ENCODE measurements at regions not wholly inside any gene's neighbourhood (a gene's known extent, or its start where the extent isn't known, plus 50 kb on each side); places are given as distances from the start of the nearest gene placed in this dataset.
A peak's percentile ranks its signal among the peaks of the same experiment; 100 is the strongest.

DNA sequence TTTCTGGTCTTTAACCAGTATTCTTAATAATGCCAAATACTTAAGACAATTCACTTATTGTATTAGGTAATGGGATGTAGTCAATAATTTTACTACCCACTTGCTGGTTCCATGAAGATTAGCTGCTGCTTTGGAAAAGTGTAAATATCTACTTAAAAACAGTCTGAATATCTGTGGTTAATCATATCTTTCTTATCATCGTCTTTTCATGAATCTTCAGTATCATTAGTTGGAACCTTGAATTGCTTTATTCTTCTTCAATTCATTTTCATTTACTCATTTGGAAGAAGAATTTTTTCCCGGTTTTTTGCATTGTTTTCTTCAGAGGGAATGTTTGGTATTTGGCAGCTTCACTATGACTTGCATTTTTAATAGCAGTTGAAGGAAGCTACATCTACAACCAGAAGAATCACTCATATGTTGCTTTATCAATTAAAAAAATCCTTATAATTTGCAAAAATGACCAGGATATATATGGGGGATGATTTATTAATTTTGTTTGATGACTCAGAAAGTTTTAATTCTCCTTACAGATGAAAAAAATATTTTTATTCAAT lies 1398.3 kb upstream of the CDH6 start:
- Histone ChIP-seq H2BK120ac (ENCODE audit: low read depth, low read length, poor library complexity, severe bottlenecking) (no peak overlapping the region), H3K9ac (ENCODE audit: extremely low read depth, insufficient read length, low read length) (no peak overlapping the region), H3T11ph (ENCODE audit: low read length) (no peak overlapping the region), H2AFZ (ENCODE audit: low read length) (no peak overlapping the region), H2BK5ac (ENCODE audit: insufficient read length, low read length) (no peak overlapping the region), H3K23ac (ENCODE audit: insufficient read length, low read depth, low read length) (no peak overlapping the region), H4K20me1 (ENCODE audit: control insufficient read depth, insufficient read depth, insufficient read length) (no peaks in the 10 kb centered on the region), H4K91ac (ENCODE audit: insufficient read length, low read depth, low read length) (no peak overlapping the region), H3K79me1 (ENCODE audit: insufficient read depth, low read depth, low read length, poor library complexity, severe bottlenecking) (no peaks in the 10 kb centered on the region), H3K9me3 (ENCODE audit: control insufficient read depth, low read depth, low read length) (no peaks in the 10 kb centered on the region), H2BK20ac (ENCODE audit: low read depth, low read length, poor library complexity, severe bottlenecking) (no peak overlapping the region), H2AK5ac (ENCODE audit: insufficient read length, low read length) (no peak overlapping the region), H3K27ac (ENCODE audit: insufficient read length, low read depth, low read length) (no peak overlapping the region), H3K4me1 (ENCODE audit: insufficient read depth, low read length) (no peaks in the 10 kb centered on the region), H2BK15ac (ENCODE audit: low read depth, low read length) (no peak overlapping the region), H4K5ac (ENCODE audit: insufficient read length, low read depth, low read length) (no peak overlapping the region), H3K14ac (ENCODE audit: insufficient read depth, low read length) (no peak overlapping the region), H3K79me2 (ENCODE audit: insufficient read depth, low read length) (no peaks in the 10 kb centered on the region), H3K4me2 (ENCODE audit: insufficient read depth, insufficient read length, low read length) (no peak overlapping the region), H3K18ac (ENCODE audit: insufficient read length, low read depth, low read length) (no peak overlapping the region), H3K27me3 (ENCODE audit: insufficient read depth, low read length) (no peaks in the 10 kb centered on the region), H4K8ac (replicated peaks; ENCODE audit: insufficient read length, low read depth, low read length) (no peak overlapping the region), H3K23me2 (ENCODE audit: insufficient read length, low read depth, low read length, poor library complexity, severe bottlenecking) (no peaks in the 10 kb centered on the region), H3K4ac (ENCODE audit: low read depth, low read length) (no peak overlapping the region), H3K56ac (ENCODE audit: insufficient read length, low read depth, low read length) (no peak overlapping the region), H2BK12ac (ENCODE audit: insufficient read length, low read depth, low read length) (no peak overlapping the region)
- Mint-ChIP-seq H3K9me3 (peaks cover 3 to 4% of the 10 kb centered on the region in 2 experiments; a peak in 3 of 5 replicates), H3K4me3 (no peak overlapping the region), H3K36me3 (ENCODE audit: insufficient read depth in 1 of 3, low read depth in 3 of 3) (0 out of 7 replicates have a peak, but pooled peaks cover 0 to 2% (median 0%) of the 10 kb centered on the region in 3 experiments), H3K27me3 (ENCODE audit: low read depth) (no peaks in the 10 kb centered on the region), H3K4me1 (no peaks in the 10 kb centered on the region), H3K27ac (peak overlapping the region in 1 of 3 experiments; percentile 48; a peak in 1 of 7 replicates)
- no peak for DNase-seq
- WGBS (ENCODE audit: extremely low coverage, insufficient read length, low lambda C conversion rate): no CpG with 5 or more reads among the region's 2 CpGs
- TF ChIP-seq, protein P1, sequence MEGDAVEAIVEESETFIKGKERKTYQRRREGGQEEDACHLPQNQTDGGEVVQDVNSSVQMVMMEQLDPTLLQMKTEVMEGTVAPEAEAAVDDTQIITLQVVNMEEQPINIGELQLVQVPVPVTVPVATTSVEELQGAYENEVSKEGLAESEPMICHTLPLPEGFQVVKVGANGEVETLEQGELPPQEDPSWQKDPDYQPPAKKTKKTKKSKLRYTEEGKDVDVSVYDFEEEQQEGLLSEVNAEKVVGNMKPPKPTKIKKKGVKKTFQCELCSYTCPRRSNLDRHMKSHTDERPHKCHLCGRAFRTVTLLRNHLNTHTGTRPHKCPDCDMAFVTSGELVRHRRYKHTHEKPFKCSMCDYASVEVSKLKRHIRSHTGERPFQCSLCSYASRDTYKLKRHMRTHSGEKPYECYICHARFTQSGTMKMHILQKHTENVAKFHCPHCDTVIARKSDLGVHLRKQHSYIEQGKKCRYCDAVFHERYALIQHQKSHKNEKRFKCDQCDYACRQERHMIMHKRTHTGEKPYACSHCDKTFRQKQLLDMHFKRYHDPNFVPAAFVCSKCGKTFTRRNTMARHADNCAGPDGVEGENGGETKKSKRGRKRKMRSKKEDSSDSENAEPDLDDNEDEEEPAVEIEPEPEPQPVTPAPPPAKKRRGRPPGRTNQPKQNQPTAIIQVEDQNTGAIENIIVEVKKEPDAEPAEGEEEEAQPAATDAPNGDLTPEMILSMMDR (conservative IDR thresholded peaks at IDR 0.05): no peak

Data from H9 (cell line).